ENCODE measurements at regions not wholly inside any gene's neighbourhood (a gene's known extent, or its start where the extent isn't known, plus 50 kb on each side); places are given as distances from the start of the nearest gene placed in this dataset.
"Not testable (repeated sequence)": the region's sequence is repeated elsewhere in the genome, so short reads cannot be mapped to it uniquely, and the experiment has no call there.

- TF ChIP-seq REST (IDR thresholded peaks at IDR 0.05) (no peak), SP1 (IDR thresholded peaks at IDR 0.05) (no peak), FOXA1 (IDR thresholded peaks at IDR 0.05) (no peak), HNF4A (conservative IDR thresholded peaks at IDR 0.05) (no peak), NR2F2 (IDR thresholded peaks at IDR 0.05) (no peak), HNF4G (IDR thresholded peaks at IDR 0.05) (no peak)
Measured at GRCh38 chr2:2646433-2647051, 315.5 kb upstream of the MYT1L start (continued).

- TF ChIP-seq EGR1 (IDR thresholded peaks at IDR 0.05; ENCODE audit: low read depth in 2 of 2) (no peak), GABPA (IDR thresholded peaks at IDR 0.05 in 1 of 2, conservative IDR thresholded peaks at IDR 0.05 in 1 of 2) (no peak), YY1 (IDR thresholded peaks at IDR 0.05) (no peak), JUND (IDR thresholded peaks at IDR 0.05) (no peak), ATF3 (IDR thresholded peaks at IDR 0.05) (no peak), NR2F2 (IDR thresholded peaks at IDR 0.05) (no peak), SP1 (IDR thresholded peaks at IDR 0.05) (no peak), FOXA1 (IDR thresholded peaks at IDR 0.05) (no peak), HNF4G (IDR thresholded peaks at IDR 0.05) (no peak), ZBTB33 (IDR thresholded peaks at IDR 0.05) (no peak), FOXA2 (IDR thresholded peaks at IDR 0.05) (no peak), RAD21 (IDR thresholded peaks at IDR 0.05) (no peak), TAF1 (conservative IDR thresholded peaks at IDR 0.05) (no peak), REST (IDR thresholded peaks at IDR 0.05) (no peak), MAX (IDR thresholded peaks at IDR 0.05) (no peak), HNF4A (conservative IDR thresholded peaks at IDR 0.05) (no peak), RXRA (IDR thresholded peaks at IDR 0.05) (no peak)
- TF ChIP-seq, protein P1, sequence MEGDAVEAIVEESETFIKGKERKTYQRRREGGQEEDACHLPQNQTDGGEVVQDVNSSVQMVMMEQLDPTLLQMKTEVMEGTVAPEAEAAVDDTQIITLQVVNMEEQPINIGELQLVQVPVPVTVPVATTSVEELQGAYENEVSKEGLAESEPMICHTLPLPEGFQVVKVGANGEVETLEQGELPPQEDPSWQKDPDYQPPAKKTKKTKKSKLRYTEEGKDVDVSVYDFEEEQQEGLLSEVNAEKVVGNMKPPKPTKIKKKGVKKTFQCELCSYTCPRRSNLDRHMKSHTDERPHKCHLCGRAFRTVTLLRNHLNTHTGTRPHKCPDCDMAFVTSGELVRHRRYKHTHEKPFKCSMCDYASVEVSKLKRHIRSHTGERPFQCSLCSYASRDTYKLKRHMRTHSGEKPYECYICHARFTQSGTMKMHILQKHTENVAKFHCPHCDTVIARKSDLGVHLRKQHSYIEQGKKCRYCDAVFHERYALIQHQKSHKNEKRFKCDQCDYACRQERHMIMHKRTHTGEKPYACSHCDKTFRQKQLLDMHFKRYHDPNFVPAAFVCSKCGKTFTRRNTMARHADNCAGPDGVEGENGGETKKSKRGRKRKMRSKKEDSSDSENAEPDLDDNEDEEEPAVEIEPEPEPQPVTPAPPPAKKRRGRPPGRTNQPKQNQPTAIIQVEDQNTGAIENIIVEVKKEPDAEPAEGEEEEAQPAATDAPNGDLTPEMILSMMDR (IDR thresholded peaks at IDR 0.05; ENCODE audit: low read depth, low read length, missing input control), result no peak
Measured at GRCh38 chr2:2645162-2645855, 314.2 kb upstream of the MYT1L start.

GRCh38 chr2:2644751-2645150 is 313.7 kb upstream of the MYT1L start:
- H3K27me3 ChIP-seq (ENCODE audit: control insufficient read depth in 4 of 4, insufficient read depth in 4 of 4, low read length in 3 of 4); H3K36me3 ChIP-seq (ENCODE audit: control insufficient read depth in 4 of 4, insufficient read depth in 3 of 4, low read depth in 1 of 4, low read length in 3 of 4); H3K9me3 ChIP-seq (ENCODE audit: control insufficient read depth in 4 of 4, low read length in 3 of 4); H3K27ac ChIP-seq (ENCODE audit: low read depth in 1 of 2, low read length in 2 of 2); H3K9ac ChIP-seq (ENCODE audit: low read depth in 1 of 2, low read length in 2 of 2); DNase-seq (ENCODE audit: low spot score); H3K4me3 ChIP-seq (ENCODE audit: low read depth in 1 of 3, low read length in 3 of 3); H3K4me1 ChIP-seq (ENCODE audit: control insufficient read depth in 4 of 4, insufficient read depth in 4 of 4, low read length in 3 of 4): not testable (repeated sequence)
- WGBS, result 88% methylated on average over 9 of the region's 9 CpGs

More at GRCh38 chr2:2645162-2645855, 314.2 kb upstream of the MYT1L start:
- 81% methylated on average over 19 of the region's 19 CpGs for WGBS
- Histone ChIP-seq H3K36me3 (ENCODE audit: control insufficient read depth in 4 of 4, insufficient read depth in 3 of 4, low read depth in 1 of 4, low read length in 3 of 4) (no peaks in the 10 kb centered on the region), H3K27ac (ENCODE audit: low read depth in 1 of 2, low read length in 2 of 2) (no peak overlapping the region), H3K4me1 (ENCODE audit: control insufficient read depth in 4 of 4, insufficient read depth in 4 of 4, low read length in 3 of 4) (no peaks in the 10 kb centered on the region), H3K27me3 (ENCODE audit: control insufficient read depth in 4 of 4, insufficient read depth in 4 of 4, low read length in 3 of 4) (peaks cover 0 to 2% (median 1%) of the 10 kb centered on the region in 4 donors), H3K9ac (ENCODE audit: low read depth in 1 of 2, low read length in 2 of 2) (no peak overlapping the region), H3K4me3 (ENCODE audit: low read depth in 1 of 3, low read length in 3 of 3) (no peak overlapping the region), H3K9me3 (ENCODE audit: control insufficient read depth in 4 of 4, low read length in 3 of 4) (peaks cover 0 to 2% (median under 1%) of the 10 kb centered on the region in 4 donors)
- DNase-seq (ENCODE audit: low spot score), result no peak

All from liver (tissue), 8 donors.